ENCODE measurements at regions not wholly inside any gene's neighbourhood (a gene's known extent, or its start where the extent isn't known, plus 50 kb on each side); places are given as distances from the start of the nearest gene placed in this dataset.

DNA sequence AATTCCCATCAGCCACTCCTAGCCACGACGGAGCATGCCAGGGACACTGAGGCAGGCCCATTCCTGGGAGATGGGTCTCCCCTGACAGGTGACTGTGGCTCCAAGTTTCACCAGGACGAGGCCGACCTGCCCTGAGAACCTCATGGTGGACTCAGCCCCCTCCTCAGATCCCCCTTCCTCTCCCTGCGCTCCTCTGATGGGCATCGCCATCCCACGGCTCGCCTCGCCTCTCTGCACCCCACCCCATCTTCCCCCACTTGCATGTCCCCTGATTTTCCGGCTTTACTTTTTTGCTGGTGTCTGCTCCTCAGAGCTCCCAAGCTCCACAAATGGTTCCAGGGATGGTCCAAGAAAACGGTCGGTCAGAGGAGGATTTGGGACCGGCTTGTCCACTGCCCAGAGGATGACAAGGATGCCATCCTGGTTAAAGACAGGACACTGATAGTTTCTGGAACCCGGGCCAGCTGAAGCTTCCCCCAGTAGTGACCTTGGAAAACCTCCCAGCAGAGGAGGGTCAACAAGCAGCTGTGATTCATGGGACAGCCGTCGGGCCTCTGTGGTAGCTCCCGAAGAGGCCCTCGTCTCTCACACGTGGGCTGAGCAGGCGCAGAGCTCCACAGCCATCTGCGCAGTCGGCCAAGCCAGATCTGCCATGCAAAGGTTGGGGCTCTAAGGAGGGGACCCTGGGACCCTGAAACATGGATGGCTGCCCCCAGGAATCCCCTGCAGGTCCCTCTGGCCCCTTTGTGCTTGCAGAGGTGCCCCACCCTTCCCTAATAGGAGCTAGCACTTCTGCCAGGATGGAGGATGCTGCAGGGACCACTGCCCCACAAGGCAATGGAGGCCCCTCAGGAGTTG lies 87.8 kb upstream of the SLC66A3 start:
- no peak overlapping the region for H3K27ac ChIP-seq
- TF ChIP-seq, protein P1, sequence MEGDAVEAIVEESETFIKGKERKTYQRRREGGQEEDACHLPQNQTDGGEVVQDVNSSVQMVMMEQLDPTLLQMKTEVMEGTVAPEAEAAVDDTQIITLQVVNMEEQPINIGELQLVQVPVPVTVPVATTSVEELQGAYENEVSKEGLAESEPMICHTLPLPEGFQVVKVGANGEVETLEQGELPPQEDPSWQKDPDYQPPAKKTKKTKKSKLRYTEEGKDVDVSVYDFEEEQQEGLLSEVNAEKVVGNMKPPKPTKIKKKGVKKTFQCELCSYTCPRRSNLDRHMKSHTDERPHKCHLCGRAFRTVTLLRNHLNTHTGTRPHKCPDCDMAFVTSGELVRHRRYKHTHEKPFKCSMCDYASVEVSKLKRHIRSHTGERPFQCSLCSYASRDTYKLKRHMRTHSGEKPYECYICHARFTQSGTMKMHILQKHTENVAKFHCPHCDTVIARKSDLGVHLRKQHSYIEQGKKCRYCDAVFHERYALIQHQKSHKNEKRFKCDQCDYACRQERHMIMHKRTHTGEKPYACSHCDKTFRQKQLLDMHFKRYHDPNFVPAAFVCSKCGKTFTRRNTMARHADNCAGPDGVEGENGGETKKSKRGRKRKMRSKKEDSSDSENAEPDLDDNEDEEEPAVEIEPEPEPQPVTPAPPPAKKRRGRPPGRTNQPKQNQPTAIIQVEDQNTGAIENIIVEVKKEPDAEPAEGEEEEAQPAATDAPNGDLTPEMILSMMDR (conservative IDR thresholded peaks at IDR 0.05): no peak
- no peak for TF ChIP-seq ZFX (IDR thresholded peaks at IDR 0.05)

DNA sequence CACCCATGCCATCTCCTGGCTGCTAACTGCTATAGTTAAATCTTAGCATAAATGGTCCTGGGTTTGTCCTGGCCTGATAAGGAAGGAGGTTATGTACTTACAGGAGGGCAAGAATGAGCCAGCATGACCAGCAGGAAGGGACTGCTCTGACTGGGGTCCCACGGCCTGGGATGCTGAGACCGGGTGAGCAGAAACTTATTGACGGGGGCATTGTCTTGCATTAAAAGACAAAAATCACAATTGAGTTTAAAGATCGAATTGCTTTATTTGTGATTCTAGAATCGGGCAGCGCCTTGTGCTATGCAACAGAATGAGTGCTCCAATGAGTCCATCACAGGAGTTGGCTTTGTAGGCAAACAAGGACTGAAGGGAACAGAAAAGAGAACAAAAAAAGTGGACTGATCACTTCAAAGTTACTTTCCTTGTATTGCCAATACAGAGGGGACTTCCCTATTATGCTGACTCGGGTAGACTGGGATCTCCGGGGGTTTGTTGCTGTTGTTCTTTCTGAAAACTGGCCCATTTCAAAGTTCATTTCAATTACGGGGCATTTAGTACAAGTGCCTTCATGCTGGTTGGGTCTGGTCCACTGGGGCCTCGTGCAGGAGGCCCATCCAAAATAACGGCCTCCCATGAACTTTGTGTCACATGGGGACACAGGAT lies 87.1 kb upstream of the SLC66A3 start:
- no peak overlapping the region for H3K27ac ChIP-seq
- no peak for TF ChIP-seq ZFX (IDR thresholded peaks at IDR 0.05)
- TF ChIP-seq, protein P1 (conservative IDR thresholded peaks at IDR 0.05): no peak

GRCh38 chr2:11068856-11069526 lies 86.3 kb upstream of the SLC66A3 start:
- no peak overlapping the region for H3K27ac ChIP-seq
- TF ChIP-seq, protein P1 (conservative IDR thresholded peaks at IDR 0.05): no peak
- no peak for TF ChIP-seq ZFX (IDR thresholded peaks at IDR 0.05)

GRCh38 chr2:11069566-11070185 lies 85.6 kb upstream of the SLC66A3 start:
- H3K27ac ChIP-seq: no peak overlapping the region
- TF ChIP-seq, protein P1 (conservative IDR thresholded peaks at IDR 0.05): no peak
- no peak for TF ChIP-seq ZFX (IDR thresholded peaks at IDR 0.05)

GRCh38 chr2:11071211-11071610 lies 84.1 kb upstream of the SLC66A3 start:
- TF ChIP-seq, protein P1 (conservative IDR thresholded peaks at IDR 0.05): no peak
- TF ChIP-seq ZFX (IDR thresholded peaks at IDR 0.05): no peak
- H3K27ac ChIP-seq: no peak overlapping the region

GRCh38 chr2:11071939-11072338 lies 83.3 kb upstream of the SLC66A3 start:
- no peak for TF ChIP-seq ZFX (IDR thresholded peaks at IDR 0.05)
- TF ChIP-seq, protein P1 (conservative IDR thresholded peaks at IDR 0.05): no peak
- no peak overlapping the region for H3K27ac ChIP-seq

All from C4-2B (cell line).